Stimulated activated CD8-positive, alpha-beta memory T cell treated with anti-CD3 and anti-CD28 coated beads, Interleukin-15, amount 100 ng/mL, for 4 hours (primary cell): ENCODE measurements at regions not wholly inside any gene's neighbourhood (a gene's known extent, or its start where the extent isn't known, plus 50 kb on each side); places are given as distances from the start of the nearest gene placed in this dataset.

Experiments
- DNase-seq, 2 donors: peaks; one replicate each; pipeline ENCODE4 v3.0.0-alpha.2; 2020; ENCODE audit warnings: low read depth in 2 of 2

GRCh38 chr3:87422333-87422732, 145.9 kb upstream of the POU1F1 start:
- DNase-seq, result no peak

GRCh38 chr3:87420171-87420570, 143.8 kb upstream of the POU1F1 start:
- DNase-seq, result no peak

GRCh38 chr3:87414271-87414670, 137.9 kb upstream of the POU1F1 start:
- DNase-seq, result no peak

DNA sequence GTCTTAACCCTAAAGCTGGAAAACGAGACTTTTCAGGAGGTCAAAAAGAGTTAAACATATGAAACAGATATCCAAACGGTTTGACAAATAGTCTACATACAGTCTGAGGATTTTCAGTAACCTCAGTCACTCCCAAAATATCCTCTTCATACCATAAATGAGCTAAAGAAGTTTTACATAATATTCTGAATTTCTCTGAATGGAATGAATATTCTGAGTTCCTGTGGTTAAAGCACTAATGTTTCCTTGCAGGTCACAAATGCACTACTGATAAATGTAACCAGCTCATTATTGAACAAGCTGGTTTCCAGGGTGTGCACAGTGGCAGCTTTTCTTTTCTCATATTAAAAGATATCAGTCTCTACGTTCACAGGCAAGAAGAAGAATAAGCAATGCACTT, 137.4 kb upstream of the POU1F1 start:
- DNase-seq, result no peak

- DNase-seq, result no peak
Observed at GRCh38 chr3:87410110-87410509, 133.7 kb upstream of the POU1F1 start.

DNA sequence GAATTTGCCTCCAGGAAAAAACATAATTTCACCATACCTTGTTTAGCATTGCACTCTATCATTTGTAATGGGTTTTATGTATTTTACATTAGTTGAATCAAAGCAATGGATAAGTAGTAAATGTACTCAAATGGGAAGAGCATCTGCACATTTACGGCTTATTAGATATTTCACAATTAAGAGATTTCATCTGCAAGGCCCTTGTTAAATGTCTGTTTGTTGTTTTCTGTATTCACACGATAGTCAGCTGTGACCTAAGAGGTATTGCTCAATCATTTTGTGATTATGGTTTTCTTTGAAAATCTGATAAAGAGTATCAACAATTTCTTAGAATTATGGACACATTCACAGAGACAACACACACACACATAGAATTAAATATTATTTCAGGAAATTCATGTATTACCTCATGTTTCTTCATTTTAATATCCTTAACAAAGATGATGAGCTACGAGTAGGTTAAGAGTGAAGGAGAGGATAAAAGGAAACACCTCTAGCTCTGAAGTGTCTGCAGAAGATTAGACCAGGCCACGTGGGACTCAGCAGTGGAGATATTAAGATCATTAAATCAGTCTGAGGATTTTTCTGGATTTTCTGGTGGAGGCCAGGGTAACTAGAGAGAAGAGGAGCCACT, 121.9 kb upstream of the POU1F1 start:
- no peak for DNase-seq

DNA sequence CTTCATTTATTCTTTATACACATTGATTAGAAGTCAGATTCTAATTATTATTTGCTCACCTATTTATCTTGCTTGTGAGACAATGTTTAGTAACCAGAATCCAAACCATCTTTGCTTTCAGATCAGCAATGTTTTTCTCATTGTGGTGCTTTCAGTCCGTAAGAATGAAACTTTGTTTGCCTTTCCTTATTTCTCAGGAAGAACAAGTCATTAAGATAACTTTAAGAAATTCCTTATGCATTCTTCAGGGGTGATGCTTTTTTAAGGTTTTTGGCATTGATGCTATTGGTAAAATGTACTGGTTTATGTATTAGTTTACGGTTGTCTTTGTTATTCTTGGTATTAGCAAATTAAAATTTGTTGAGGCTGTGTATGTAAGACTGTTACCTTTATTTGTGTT, 120.8 kb upstream of the POU1F1 start:
- DNase-seq, result no peak

- no peak for DNase-seq
Observed at GRCh38 chr3:87390821-87391220, 114.4 kb upstream of the POU1F1 start.

GRCh38 chr3:87390353-87390752, 114.0 kb upstream of the POU1F1 start:
- no peak for DNase-seq

GRCh38 chr3:87375231-87375682, 98.9 kb upstream of the POU1F1 start:
- no peak for DNase-seq

GRCh38 chr3:87370007-87370406, 93.6 kb upstream of the POU1F1 start:
- no peak for DNase-seq

DNA sequence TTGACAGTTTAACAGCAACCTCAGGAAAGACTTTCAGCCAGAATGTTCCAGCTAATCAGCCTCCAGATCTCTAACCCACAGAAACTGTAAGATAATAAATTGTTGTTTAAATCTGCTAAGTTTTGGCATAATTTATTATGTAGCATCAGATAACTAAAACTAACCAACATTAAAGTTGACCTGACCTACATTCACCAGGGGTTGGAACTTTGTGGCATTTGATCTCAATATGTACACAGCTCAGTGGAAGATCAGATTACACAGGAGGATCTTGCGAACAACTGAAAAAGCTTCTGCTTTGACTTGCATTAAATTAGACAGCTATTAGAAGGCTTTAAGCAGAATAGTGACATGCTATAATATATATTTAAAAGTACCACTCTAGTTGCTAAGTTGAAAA, 91.4 kb upstream of the POU1F1 start:
- DNase-seq, result no peak

DNA sequence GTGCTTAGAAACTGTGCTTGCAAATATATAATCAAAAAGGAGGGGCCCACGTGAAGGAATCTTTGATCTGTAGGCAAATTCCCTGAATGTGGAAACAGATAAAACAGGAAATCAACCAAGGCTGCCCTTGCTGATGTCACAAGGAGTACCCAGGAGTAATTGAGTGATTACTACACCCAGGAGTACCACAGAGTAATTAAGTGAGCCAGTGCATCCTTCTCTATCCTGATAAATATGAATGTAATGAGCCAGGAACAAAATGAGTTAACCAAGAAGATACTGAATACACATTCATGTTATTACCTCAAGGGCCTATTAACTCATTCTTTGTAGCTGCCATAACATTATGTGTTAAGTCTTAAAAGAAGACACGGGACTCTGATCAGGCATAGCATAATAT, 87.3 kb upstream of the POU1F1 start:
- DNase-seq, result no peak

DNA sequence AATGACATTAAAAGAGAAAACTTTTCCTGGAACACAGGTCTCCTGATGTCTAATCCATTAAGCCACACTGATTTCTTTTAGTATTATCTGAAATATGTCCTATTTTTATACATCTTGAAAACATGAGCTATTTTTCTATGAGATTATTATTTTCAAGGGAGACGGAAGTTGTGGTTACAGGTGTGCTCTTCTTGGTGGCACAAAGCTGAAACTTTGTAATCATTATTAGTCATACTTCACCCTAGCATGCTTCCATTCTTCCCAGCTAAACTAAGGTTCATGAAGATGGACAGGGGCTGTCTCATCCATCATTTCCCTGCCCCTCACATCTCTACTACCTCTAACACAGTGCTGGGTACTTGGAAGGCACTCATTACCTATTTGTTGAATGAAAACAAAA, 85.6 kb upstream of the POU1F1 start:
- DNase-seq, result no peak

- no peak for DNase-seq
Observed at GRCh38 chr3:87361271-87361670, 84.9 kb upstream of the POU1F1 start.

DNA sequence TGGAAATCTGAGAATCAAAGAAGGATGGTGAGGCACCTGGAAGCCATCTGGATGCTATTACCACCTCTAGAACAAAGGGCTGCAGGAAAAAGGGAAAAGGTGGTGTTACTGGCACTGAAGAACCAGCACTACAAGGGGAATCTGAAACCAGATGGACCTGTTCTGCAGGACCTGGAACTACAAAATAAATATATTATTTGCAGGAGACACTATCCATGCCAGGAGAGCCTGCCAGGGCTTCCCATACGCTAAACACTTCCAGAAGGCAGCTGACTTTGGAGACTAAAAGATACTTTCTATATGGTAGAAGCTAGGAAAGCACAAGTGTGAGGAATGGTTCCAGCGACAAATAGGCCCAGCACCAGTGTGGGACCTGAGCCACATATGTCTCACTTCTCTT, 83.4 kb upstream of the POU1F1 start:
- no peak for DNase-seq

DNA sequence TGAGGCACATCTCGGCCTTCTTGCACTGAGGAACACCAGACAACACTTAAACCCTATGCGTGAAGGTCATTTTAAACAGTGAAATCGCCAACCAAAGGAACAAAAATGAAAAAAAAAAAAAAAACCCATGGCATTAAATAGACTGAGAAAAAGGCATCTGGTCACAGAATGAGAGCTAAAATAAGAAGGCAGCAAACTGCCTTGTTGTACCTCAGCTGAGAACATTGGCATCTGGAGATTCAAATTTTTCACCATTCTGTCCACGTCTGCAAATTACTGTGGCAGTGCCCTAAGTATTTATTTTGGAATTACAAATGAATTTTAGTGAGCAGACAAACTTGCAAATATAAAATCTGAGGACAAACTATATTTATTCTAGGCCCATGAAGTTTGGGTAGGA, 82.6 kb upstream of the POU1F1 start:
- no peak for DNase-seq

GRCh38 chr3:87358066-87358465, 81.7 kb upstream of the POU1F1 start:
- DNase-seq, result no peak

DNA sequence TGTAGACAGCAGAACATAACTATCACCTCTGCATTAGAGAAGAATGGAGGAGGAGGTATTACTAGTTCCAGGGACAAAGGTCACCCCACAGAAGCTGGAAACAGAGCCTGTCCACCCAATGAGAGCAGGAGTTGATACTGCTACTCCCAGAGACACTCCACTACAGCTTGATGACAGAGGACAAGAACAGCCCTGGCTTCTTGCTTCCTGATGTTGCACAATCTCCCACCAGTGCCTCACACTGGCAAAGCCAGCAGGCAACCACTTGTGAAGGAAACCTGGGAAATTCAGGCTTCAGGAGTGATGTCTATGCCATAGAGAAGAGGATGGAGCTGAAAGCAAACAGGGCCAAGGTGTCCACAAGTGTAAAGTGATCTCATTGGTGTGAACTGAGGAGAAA, 78.0 kb upstream of the POU1F1 start:
- no peak for DNase-seq

- no peak for DNase-seq
Observed at GRCh38 chr3:87351937-87352336, 75.6 kb upstream of the POU1F1 start.

DNA sequence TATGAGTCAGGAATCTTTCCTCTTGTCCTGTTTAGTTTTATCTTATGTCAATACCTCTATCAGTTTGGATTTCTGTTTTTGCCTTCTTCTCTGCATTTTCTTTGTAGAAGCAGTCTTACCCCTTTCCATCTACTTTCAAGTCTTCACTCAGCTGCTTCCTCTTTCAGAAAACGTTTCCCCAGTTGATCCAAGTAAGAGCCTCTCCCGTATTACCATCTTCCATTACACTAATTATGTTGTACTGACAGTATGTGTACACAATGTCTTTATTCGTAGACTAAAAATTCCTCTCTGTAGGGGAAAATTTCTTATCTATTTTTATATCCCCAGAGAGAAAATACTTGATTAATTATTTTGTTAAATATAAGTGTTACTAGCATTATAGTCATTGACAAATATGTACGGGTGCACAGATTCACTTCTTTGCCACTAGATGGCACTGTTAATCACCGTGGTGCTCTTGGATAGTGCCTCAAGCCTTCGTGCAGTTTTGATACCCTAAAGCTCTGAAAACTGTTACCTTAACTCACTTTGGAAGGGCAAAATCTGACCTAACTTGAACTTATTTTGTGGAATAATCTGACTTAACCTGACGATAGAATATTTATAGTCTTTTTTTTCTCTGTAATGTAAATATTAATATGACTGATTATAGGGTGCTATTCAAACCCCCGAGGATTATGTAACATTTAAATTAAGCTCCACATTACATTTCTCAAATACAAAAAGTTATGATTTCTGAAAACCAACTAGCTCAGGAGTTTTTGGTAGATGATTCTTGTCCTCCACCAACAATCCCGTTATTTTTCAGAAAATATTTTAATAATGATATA, 74.2 kb upstream of the POU1F1 start:
- no peak for DNase-seq

DNA sequence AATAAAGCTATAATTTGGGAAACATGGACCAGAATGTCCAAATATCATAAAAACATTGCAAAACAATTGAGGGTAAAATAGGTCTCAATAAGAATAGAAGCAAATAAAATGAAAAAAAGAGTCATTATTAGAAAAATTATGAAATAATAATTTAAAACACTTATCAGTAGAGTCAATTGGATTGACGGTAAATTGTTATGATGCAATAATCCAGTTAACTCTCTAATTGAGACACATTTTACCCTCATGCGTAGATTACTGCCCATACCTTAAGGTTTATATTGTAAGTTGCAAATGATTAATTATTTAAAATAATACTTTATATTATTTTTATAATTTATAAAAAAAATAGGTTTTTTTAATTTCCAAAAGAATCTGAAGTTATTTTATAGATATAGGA, 73.4 kb upstream of the POU1F1 start:
- no peak for DNase-seq

DNA sequence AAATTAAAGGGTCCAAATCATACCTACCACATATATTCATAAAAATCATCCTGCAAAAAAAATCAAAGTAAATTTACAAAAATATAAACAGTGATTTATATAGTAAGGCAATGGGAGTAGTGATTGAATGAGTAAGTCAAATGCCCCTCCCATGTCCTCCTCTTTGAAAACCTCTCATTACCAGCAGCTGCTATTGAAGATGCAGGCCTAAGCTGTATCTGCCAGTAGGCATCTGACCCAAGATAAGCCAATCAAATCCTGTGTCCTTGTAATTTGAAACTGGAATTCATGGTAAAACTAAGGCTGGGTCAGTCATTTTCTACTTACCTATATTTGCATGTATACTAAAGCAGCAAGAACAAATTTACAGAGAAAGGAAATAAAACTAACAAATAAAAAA, 60.4 kb upstream of the POU1F1 start:
- DNase-seq, result no peak

GRCh38 chr3:87335931-87336330, 59.5 kb upstream of the POU1F1 start:
- DNase-seq, result no peak
